GM18499 (cell line): ENCODE measurements at regions not wholly inside any gene's neighbourhood (a gene's known extent, or its start where the extent isn't known, plus 50 kb on each side); places are given as distances from the start of the nearest gene placed in this dataset.
"Not testable (repeated sequence)": the region's sequence is repeated elsewhere in the genome, so short reads cannot be mapped to it uniquely, and the experiment has no call there.

Experiments
- ATAC-seq: cut with Tn5 transposase; IDR thresholded peaks from one replicate; pipeline ENCODE4 v1.9.1; 2021; ENCODE audit warnings: moderate number of reproducible peaks; ENCODE audit not compliant: insufficient read depth, unreplicated experiment

DNA sequence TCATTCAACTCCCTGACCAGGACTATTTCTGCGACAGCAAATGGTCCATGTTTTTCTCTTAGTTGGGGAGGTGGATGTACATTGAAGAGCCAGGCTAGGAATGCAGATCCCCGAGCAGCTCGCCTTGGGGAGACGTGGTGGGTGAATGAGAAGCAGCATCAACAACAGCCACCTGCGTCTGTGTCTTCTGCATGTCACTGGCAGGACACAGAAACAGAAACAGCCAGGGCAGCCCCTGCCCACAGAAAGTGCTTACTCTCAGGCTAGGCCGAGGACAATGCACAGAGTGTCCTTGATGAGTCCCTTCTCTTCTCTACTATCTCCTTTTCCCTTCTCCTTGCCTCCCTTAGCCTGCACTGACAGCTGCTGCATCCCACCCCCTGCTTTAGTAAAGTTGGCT, 541.9 kb upstream of the CADM1 start:
- no peak for ATAC-seq

DNA sequence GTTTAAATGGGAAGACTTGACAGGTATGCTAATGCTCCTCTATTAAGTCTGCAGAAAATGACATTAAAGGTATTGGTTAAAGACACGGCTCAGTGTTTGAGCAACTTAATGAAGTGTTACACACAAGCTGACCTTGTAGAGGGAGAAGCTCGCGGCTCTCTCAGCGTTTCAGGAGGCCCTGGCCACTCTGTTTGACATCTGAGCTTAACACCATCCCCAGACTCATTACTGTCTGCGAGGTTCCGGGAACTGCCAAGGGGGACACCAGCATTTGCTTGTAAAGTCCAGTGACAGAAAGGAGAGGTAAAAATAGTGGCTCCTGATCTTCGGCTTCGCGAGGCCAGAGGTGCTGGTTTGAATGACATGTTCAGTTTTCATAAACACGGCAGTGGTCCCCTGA, 540.7 kb upstream of the CADM1 start:
- ATAC-seq, result no peak

DNA sequence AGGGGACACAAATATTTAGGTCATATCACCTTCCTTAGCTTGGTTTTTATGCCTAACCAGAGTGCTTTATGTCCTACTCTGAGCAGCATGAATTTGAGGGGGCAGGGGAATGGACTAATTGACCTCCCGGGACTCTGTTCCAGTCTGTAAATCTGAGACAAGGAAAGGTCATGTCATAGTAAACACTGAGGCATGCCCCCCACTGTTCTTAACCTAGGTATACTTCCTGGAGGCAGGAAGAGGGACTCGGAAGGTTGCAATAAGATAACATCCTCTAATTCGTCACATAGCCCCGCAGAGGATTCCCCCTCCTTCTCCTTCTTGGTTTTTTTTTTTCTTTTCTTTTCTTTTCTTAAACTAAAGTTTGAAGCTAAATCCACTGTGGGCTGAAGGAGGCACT, 540.3 kb upstream of the CADM1 start:
- ATAC-seq, result no peak

DNA sequence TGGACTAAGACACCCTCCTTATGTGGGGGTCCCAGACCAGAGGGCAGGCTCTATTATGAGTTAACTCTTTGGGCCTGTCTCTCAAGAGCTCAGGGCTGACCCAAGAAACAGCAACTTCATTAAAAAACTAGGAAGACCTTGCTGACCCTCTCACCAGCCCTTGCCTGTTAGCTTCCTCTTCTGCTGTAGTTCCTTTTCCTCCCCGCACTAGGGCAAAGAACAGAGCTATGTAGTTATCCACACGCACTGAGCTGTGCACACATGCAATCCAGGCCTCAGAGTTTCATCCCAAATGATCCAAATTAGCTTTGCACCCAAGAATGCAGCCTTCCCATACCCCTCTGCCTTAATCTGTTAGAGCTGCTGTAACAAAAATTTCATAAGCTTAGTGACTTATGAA, 539.6 kb upstream of the CADM1 start:
- ATAC-seq, result no peak

DNA sequence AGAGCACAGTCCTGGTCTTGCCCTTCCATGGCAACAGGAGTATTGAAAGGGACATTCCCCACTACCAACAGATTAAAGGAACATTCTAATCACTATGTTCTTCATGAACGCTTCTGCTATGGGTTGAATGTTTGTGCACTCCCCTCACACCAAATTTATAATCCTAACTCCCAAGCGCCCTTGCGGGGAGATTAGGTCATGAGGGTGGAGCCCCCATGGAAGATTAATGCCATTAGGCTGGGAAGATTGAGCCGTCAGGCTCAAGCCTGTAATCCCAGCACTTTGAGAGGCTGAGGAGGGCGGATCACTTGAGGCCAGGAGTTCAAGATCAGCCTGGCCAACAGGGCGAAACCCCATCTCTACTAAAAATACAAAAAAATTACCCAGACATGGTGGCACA, 538.8 kb upstream of the CADM1 start:
- ATAC-seq, result not testable (repeated sequence)

DNA sequence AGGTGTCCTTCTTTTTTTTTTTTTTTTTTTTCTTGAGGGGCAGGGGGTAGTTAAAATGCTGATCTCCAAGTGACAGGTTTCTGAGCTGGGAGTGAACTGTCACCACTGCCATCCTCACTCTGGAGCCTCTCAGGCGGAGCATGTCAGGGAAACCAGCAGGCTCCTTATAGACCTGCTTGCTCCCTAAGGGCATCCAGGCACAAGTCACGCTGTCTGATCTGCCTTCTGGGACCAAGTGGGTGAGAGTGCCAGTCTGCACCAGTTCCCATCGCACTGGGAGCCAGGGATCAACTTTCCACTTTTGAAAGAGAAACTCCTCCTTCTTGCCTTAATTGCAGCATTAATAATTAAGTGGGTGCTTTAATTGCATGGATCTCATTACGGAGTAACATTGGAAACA, 537.9 kb upstream of the CADM1 start:
- no peak for ATAC-seq

DNA sequence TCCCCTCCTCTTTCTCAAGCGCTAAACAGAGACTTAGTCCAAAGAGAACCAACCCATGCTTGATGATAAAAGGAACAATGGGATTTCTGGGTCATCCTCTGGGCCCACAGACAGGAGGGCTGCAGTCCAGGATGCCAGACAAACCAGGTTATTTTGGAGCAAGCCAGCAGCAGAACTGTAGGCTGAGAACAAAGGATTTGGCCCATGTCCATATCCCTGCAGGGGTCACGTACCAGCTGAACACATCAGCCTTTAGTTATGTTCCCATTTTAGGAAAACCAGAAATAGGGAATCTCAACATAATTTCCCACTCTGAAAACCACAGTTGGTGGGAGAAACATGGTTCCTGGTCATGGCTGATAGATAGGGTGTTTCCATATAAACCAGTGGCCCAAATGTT, 533.6 kb upstream of the CADM1 start:
- no peak for ATAC-seq

DNA sequence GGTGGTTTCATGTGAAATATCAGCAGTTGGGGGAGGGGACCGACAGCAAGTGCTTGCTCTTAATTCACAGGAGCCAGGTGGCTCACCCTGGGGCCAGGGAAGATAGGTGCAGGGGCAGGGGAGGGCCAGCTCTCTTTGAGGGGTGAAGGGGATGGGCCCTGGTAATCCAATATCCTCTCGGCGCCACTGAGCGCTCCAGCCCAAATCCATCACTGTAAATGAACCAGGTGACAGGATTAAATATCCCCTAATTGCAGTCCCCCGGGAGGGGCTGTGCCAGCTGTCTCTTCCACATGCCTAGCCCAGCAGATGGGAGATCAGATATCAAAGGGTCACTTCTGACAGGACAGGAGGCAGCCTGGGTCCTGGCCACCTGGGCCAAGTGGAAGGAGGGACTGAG, 531.8 kb upstream of the CADM1 start:
- no peak for ATAC-seq

DNA sequence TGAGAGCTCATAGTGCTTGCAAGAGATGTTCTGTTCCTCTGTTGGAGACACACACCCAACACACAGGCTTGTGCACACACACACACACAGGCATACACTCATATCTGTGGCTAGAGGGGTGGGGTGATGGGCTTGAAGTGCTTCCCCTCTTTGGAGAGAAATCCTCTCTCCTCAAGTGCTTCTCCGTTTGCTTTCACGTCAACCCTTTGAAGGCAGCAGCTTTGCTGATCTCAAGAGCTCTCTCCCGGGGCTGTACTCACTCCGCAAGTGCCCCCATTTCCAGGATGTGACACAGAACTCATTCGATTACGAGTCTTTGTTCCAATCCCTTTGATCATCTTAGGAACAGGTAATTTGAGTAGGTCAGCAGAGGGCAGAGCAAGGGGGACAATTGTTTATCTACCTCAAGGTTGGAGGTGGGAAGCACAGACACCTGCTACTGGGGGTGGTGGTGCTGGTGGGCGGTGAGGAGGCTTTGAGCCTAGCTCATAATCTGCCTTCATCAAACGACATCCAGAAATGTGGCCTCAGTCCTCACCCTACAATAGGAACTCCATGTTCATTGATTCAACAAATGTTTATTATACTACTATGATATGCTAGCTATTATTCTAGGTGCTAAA, 529.8 kb upstream of the CADM1 start:
- no peak for ATAC-seq

DNA sequence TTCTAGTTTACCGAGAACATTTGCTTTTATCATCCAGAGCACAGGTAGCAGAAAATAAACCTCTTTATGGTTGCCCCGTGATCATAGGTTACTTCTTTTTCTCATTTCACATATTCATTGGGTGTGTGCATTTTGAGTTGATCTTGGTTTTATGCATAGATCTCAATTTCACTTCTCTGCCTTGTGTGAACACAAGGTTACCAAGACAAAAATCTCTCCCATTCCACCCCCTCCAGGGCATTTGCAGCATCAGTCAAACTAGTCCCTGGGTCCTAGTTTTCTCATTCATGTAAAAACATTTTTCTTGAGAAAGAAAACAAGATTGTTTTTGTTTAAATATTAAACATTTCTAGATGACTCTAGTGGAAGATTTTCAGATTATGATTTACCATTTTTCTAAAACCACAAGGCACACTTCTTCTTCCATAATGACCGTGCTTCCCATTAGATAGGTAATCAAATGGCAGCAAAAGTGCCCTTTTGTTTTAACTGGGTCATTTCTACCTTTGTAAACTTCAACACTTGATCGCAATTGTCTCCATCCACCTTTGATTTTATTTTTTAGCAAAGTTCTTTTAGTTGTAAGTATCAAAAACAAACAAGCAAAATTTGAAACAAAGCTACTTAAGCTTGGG, 526.6 kb upstream of the CADM1 start:
- no peak for ATAC-seq

DNA sequence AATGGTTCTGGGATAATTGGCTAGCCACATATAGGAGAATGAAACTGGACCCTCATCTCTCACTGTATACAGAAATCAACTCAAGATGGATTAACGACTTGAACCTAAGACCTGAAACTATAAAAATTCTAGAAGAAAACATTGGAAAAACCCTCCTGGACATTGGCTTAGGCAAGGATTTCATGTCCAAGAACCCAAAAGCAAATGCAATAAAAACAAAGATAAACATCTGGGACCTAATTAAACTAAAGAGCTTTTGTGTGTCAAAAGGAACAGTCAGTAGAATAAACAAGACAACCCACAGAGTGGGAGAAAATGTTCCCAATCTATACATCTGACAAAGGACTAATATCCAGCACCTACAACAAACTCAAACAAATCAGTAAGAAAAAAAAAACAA, 524.3 kb upstream of the CADM1 start:
- not testable (repeated sequence) for ATAC-seq

DNA sequence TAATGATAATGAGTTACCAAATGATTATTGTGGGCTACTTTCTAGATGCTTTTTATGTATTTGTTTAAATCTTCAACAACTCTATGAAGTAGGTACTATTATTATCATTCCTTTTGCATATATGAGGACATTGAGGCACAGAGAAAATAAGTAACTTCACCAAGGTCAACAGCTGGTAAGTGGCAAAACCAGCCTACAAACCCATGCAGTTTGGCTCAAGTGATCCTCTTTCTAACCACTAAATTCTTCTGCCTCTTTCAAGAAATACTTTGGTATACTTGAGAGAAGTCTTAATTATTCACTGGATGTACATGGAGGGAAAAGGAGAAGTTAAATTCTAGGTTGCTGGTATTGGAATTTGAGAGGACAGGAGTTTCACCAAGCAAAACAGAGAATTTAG, 495.2 kb upstream of the CADM1 start:
- ATAC-seq, result no peak

DNA sequence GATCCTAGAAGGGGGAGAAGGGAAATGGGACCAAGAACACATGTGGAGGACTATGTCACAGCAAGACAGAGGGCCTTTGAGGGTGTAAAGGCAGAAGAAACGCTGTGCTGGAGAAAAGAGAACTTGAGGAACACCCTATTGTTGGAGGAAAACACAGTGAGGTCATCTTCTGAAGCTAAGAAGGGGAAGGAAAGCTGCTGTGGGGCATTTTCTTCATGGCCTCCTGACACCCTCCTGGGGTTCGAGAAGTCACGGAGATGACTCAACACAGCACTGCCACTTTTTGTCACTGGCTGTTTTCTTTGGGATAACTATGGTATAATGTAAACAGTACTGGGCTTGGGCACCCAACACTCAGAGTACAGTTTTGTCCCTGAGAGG, 492.6 kb upstream of the CADM1 start:
- no peak for ATAC-seq

DNA sequence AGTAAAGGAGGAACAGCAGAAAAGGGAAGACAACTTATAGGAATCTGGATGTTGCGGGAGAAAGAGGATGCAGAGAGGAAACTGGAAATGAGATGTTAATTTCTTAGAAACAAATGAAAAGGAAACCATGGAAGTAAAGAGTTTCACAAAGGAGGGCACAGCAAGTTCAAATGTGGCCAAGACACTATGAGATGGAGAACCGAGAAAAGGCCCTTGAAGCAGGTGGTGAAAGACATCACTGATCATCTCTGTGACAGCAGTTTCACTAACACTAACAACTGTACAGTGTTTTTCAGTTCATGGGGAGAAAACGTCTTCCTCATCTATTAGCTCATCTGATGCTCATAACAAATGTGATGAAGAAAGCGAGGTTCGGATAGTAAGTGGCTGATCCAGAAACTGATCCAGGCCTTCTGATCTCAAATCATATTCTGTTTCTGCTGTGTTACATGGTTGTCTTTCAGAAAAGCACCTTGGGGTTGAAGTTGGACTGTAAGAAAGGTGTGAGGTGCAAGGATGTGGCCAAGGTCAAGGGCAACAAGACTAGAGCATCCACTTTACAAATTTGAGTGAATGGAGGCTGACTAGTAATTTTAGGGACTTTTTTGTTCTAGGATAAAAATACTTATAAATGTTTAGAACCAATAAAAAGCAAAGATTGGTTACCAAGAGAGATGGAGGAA, 492.1 kb upstream of the CADM1 start:
- ATAC-seq, result peak; percentile 97

DNA sequence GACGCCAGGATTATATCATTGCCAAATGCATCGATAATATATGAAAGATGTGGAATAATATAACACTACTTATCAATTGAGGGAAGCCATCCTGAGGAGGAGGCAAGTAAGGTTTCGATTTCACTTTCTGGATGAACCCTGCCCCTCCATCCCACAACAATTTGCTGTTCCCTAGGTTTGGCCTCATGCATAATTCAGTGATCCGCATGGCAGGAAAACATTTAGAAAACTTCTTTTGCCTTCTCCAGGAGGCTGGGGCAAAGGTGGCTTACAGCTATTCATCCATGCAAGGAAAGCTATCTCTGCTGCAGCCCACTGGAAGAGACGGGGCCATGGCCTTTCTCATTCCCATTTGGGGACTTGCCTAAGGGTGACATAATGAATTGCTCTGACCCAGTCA, 489.4 kb upstream of the CADM1 start:
- no peak for ATAC-seq

DNA sequence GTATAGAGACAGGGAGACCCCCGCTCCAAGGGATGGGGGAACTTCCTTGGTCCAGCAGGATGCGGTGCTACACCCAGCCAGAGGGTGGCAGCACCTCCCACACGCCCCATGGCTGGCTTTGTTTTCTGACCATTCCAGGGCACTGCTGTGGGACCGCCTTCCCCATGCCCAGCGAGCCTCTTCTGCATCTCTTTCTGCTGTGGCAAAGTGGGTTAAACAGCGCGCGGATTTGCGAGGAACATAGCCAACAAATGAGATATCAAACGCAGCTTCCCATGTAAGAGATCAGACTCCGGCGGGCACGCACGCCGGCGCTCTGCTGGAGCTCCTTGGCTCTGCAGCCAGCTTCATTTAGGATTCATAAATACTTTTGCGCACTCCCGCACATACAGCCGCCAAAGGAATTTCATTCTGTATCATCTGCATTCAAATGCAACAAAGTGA, 485.8 kb upstream of the CADM1 start:
- no peak for ATAC-seq

DNA sequence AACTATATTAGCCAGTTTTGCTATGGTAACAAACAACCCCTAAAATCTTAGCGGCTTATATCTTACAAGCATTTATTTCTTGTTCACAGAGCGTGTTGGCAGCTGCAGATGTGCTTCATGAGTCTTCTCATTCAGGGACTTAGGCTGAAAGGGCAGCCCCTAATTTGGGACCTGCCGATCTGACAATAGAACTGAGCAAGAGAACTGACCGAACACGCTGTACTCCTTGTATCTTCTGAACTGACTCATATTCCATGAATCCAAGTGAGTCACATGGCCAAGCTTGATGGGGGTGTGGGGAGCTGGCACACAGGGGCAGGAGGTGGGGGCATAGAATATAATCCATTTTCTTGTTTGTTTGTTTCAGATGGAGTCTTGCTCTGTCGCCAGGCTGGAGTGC, 481.7 kb upstream of the CADM1 start:
- ATAC-seq, result no peak

DNA sequence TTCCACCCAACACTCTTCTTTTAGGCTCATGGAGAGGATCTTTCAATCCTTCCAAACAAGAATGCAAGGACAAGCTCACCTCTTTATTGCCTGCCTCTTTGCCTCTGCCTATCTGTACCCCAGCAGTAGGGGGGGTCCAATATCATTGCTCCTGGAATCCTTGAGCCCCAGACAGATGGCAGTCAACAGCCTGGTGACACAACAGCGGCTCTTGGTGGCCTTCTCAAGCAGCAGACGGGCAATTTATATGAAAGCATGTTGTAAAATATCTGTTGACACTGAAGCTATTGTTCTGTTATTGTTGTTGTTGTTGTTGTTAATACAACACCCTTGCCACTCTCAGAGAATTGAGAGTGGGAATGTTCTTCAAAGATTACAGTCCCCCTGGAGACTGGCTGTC, 480.0 kb upstream of the CADM1 start:
- no peak for ATAC-seq

DNA sequence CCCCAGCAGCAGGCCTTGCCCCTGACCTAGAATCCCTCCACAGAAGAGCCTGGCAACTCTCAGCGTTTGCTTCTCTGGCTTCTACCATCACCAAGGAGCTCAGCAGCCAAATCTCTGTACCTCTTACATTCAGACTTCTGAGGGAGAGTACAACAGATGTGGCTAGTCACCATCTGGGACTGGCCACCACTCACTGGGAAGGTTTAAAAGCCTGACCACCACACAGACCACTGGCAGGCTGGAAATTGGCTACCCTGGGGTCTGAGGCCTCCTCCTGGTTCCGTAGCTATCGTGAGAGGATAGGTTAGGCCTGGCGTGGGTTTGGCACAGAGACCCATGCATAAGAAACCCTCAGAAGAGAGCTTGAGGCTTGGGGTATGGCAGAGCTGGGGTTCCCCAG, 478.5 kb upstream of the CADM1 start:
- ATAC-seq, result no peak

DNA sequence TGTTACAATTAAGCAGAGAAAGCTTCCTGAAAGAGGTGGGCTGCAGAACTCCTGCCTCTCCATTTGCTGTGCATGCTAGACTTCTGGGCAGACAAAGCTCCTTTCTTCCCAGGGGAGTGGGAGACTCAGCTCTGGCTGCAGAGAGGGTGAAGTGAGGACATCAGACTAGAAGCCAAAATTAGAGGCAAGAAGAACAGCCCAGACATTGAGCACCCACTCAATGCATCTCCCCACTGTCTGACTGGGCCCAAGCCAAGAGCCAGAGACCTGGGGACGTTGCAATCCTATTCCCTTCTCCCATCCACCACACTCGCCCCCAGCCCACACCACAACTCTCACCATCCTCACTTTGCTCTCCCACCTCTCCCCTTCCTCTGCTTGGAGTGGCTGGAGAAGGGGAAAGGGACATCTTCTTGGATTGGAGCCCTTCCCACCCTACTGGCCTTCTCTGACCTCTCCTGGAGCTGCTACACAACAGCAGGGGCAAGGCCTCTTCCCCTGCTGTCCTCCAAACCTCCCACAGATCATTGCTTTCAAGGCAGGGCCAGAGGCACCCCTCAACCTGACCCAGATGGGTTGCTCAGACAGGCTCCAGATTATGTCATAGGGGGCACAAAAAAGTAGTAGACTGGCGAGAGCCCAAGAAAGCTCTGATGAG, 477.7 kb upstream of the CADM1 start:
- ATAC-seq, result no peak

DNA sequence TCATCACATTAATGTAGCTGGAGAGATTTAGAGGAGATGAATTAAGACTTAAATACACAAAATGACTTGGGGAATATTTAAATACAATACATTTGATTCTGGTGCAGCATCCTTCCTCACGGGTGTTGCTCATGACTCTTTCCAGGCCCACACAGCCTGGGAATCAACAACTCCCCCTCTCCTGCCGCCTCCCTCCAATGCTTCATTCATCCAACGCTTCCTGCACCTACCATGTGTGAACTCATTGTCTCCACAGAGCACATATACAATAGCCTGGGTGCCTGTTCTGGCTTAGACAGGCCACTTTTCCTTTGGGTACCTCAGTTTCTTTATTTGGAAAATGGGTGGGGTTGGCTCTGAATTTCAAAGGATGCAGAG, 476.9 kb upstream of the CADM1 start:
- ATAC-seq, result no peak
